GM12864 (cell line): ENCODE measurements at regions not wholly inside any gene's neighbourhood (a gene's known extent, or its start where the extent isn't known, plus 50 kb on each side); places are given as distances from the start of the nearest gene placed in this dataset.
"Not testable (repeated sequence)": the region's sequence is repeated elsewhere in the genome, so short reads cannot be mapped to it uniquely, and the experiment has no call there.

Source experiments
- DNase-seq: peaks from one replicate; pipeline ENCODE4 v3.0.0-alpha.2; 2011; ENCODE audit warnings: low read depth
- H3K4me3 ChIP-seq: 2 replicates; pipeline ENCODE4 v1.5.1; 2011; ENCODE audit warnings: mild to moderate bottlenecking, low read depth, low read length, control low read depth
- TF ChIP-seq, protein P1 (sequence below): IDR thresholded peaks from 2 replicates; pipeline ENCODE4 v1.5.1; 2011; ENCODE audit warnings: low read depth, mild to moderate bottlenecking, moderate library complexity, low read length, control low read depth, inconsistent platforms; ENCODE audit errors: missing control alignments

DNA sequence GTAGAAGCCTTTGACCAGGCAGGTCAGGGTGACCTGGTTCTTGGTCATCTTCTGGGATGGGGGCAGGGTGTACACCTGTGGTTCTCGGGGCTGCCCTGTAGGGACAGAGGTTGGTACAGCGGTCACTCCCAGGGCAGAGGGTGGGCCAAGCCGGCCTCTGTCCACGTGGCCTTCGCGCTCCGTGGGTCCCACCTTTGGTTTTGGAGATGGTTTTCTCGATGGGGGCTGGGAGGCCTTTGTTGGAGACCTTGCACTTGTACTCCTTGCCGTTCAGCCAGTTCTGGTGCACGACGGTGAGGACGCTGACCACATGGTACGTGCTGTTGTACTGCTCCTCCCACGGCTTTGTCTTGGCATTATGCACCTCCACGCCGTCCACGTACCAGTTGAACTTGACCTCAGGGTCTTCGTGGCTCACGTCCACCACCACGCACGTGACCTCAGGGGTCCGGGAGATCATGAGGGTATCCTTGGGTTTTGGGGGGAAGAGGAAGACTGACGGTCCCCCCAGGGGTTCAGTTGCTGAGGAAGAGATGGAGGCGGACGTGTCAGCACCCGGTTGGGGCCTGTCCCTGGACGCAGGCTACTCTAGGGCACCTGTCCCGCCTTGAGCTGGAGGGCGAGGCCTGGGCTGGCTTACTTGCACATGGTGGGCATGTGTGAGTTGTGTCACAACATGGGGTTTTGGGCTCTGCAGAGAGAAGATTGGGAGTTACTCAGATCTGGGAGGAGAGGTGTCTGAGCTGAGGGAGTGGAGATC, 142.3 kb downstream of the TMEM121 start:
- DNase-seq, H3K4me3 ChIP-seq: not testable (repeated sequence)

DNA sequence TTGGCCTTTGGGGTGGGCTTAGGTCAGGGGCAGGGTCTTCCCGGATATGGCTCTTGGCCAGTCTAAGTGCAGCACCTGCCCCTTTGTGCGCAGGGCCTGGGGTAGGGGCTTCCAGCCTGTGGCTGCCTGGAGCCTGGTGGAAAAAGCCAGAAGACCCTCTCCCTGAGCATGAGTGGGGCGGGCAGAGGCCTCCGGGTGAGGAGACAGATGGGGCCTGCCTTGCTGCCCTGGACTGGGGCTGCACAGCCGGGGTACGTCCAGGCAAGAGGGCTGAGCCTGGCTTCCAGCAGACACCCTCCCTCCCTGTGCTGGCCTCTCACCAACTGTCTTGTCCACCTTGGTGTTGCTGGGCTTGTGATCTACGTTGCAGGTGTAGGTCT, 142.8 kb downstream of the TMEM121 start:
- DNase-seq, H3K4me3 ChIP-seq: not testable (repeated sequence)

- DNase-seq, H3K4me3 ChIP-seq: not testable (repeated sequence)
These were observed 143.3 kb downstream of the TMEM121 start for GRCh38 chr14:105669646-105670045.

DNA sequence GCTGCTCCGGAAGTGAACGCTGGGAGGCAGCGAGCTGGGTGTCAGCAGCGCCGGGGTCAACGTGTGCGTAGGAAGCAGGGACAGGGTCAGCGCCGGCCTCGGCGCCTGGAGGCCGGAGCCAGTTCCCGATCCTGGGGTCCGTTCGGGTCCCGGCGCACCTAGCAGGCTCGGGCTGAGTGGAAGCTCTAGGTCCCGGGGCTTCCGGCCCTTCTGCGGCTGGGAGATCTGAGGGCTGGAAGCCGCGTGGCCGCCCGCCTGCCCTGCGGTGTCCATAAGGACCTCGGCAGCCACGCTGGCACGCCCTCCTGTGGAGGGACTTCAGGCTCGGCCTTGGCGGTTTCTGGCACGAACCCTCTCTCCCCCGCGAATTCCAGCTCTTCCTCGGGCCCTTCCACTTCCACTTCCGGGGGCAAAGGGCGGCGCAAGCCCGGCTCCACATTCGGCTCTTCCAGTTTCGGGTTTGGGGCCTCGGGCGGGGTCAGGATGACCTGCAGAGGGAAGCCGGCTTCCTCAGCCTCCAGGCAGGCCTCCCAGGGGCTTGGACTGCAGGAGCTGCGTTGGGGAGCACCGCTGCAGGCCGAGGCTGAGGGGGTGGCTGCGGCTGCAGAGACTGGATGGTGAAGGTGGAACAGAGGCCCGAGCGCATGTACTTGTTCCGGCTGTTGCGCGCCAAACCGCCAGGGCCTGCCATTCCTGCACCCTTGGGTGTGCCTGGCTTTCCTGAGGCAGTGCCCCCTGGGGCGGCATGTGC, 146.2 kb downstream of the TMEM121 start:
- not testable (repeated sequence) for DNase-seq, H3K4me3 ChIP-seq

GRCh38 chr14:105675433-105675832, 149.1 kb downstream of the TMEM121 start:
- H3K4me3 ChIP-seq, DNase-seq: not testable (repeated sequence)

- not testable (repeated sequence) for H3K4me3 ChIP-seq, DNase-seq
These were observed 149.7 kb downstream of the TMEM121 start for GRCh38 chr14:105675905-105676670.

- not testable (repeated sequence) for DNase-seq, H3K4me3 ChIP-seq
These were observed 151.7 kb downstream of the TMEM121 start for GRCh38 chr14:105678057-105678456.

DNA sequence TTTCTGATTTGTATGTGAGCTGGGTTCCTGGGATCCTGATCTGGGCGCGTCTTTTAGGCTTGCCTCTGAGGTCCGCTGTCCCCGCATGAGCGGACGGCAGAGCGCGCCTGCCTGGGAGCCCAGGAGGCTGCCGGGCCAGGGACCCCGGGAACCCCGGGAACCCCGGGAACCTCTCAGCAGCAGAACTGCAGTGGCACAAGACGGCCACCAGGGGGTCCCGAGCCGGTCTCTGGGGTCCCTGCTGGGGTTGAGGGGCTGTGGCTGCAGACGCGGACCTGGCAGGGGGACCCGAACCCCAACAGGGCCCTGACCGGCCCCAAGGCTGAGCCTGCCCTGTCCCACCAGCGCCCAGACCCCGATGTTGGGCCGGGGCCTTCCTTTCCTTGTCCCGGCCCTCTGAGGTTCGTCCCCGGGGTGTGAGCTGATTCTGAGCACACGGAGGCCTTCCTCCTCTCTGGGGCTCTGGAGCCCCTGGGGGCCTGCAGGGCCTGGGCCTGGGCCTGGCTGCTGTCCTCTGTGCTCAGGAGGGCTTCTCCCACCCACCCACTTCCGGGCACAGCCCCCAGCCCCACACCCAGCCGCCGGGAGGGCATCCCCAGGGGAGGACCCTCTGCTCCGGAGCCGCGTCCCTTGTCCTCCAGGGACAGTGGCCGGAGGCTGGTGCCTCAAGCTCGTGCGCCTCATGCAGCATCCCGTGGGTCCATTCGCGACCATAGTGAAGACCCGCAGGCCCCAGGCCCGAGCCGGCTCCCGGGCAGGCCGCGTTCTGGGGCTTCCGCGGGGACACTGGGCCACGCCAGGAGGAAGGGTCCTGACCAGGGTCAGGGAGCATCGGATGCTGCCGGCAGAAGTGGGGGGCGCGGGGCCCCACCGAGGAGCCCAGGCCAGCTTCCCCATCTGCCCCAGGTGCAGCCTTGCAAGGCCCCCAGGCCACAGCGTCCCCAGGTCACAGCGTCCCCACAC, 152.9 kb downstream of the TMEM121 start:
- DNase-seq = not testable (repeated sequence)
- H3K4me3 ChIP-seq = peak overlapping the region; percentile 50

GRCh38 chr14:105679959-105680735, 153.8 kb downstream of the TMEM121 start:
- H3K4me3 ChIP-seq = peak overlapping the region; percentile 50
- not testable (repeated sequence) for DNase-seq

DNA sequence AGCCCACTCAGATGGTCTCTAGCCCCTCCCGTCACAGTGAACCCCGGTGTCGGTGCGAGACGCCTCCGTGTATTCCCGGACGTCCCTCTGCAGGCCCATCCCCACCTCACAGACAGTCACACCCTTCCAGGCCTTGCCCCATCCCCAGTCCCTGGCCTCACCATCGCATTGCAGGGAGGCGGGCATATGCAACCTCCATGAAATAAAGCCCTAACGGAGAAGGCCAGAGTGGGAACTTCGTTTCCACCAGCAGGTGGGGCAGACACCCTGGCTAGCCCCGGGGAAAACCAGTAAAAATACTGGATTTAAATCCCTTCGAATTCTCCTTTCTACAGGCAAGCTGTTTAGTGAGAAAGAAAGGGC, 154.3 kb downstream of the TMEM121 start:
- not testable (repeated sequence) for H3K4me3 ChIP-seq, DNase-seq

DNA sequence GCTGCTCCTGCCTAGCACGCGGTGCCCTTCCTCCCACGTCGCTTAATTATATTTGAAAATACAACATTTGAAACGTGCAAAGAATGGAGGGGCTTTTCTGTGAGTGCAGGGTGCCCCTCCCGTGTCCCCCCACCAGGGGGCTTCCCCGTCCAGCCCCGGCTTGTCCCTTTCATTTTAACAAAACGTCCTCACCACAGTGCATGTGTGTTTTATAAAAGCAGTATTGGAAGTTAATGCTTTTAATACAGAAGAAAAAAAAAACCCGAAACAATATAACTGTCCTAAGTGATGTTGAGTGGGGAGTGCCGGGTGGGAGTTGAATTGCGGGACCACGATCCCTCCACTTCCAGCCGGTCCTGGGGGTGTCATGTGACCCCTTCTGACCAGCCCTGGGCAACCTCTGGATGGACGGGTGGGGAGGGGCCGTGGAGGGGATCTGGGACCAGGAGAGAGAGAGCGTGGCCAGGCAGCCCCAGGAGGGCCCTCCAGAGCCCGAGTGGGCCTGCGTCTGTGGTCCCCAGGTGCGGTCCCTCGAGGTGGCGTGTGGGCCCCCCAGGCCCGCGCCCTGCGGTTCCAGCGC, 155.3 kb downstream of the TMEM121 start:
- H3K4me3 ChIP-seq, DNase-seq: not testable (repeated sequence)

DNA sequence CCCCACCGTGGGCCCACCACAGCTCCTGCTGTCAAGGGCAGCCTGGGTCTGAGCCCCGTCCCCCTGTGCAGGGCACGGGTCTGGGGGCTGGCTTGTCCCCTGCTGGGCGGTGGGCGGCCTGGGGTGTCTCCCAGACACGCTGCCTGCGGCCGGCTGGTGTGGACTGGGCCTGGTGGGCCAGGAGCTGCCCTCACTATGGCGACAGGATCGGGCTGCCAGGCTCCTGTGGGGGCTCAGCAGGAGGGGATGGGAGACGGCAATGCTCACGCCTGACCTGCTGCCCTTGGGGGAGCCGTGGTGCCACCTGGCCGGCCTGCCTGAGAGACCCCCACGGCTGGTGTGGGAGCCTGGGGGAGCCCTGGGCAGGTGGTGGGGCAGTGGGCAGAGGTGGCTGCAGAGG, 156.1 kb downstream of the TMEM121 start:
- not testable (repeated sequence) for DNase-seq, H3K4me3 ChIP-seq

More for the DNA sequence above, 155.3 kb downstream of the TMEM121 start:
- TF ChIP-seq, protein P1, sequence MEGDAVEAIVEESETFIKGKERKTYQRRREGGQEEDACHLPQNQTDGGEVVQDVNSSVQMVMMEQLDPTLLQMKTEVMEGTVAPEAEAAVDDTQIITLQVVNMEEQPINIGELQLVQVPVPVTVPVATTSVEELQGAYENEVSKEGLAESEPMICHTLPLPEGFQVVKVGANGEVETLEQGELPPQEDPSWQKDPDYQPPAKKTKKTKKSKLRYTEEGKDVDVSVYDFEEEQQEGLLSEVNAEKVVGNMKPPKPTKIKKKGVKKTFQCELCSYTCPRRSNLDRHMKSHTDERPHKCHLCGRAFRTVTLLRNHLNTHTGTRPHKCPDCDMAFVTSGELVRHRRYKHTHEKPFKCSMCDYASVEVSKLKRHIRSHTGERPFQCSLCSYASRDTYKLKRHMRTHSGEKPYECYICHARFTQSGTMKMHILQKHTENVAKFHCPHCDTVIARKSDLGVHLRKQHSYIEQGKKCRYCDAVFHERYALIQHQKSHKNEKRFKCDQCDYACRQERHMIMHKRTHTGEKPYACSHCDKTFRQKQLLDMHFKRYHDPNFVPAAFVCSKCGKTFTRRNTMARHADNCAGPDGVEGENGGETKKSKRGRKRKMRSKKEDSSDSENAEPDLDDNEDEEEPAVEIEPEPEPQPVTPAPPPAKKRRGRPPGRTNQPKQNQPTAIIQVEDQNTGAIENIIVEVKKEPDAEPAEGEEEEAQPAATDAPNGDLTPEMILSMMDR = peak; percentile 12
